ENCODE measurements at regions not wholly inside any gene's neighbourhood (a gene's known extent, or its start where the extent isn't known, plus 50 kb on each side); places are given as distances from the start of the nearest gene placed in this dataset.

- Histone ChIP-seq H2BK120ac (ENCODE audit: low read depth, low read length) (no peak overlapping the region), H3K4ac (ENCODE audit: low read depth in 1 of 2, low read length in 2 of 2) (no peak overlapping the region), H3K27ac (ENCODE audit: low read length, poor library complexity, severe bottlenecking) (no peak overlapping the region), H2AFZ (ENCODE audit: low read depth, low read length) (no peak overlapping the region), H3K4me1 (ENCODE audit: control insufficient read depth, insufficient read depth, low read depth, low read length) (no peaks in the 10 kb centered on the region), H3K27me3 (ENCODE audit: control insufficient read depth in 1 of 2, insufficient read depth in 1 of 2, low read length in 2 of 2) (peaks cover 0 to 5% of the 10 kb centered on the region in 2 experiments), H2AK5ac (ENCODE audit: low read length, severe bottlenecking) (no peak overlapping the region), H3K18ac (ENCODE audit: low read depth in 1 of 2, low read length in 2 of 2) (no peak overlapping the region), H3K4me2 (ENCODE audit: low read length, poor library complexity, severe bottlenecking) (no peak overlapping the region), H3K9ac (ENCODE audit: low read length) (no peak overlapping the region), H4K8ac (ENCODE audit: low read length) (no peak overlapping the region), H2BK5ac (ENCODE audit: low read depth, low read length, poor library complexity, severe bottlenecking) (no peak overlapping the region), H3K79me1 (replicated peaks; ENCODE audit: low read length, poor library complexity, severe bottlenecking) (no peaks in the 10 kb centered on the region), H3K14ac (ENCODE audit: low read length in 2 of 2) (no peak overlapping the region), H2BK12ac (ENCODE audit: low read length in 2 of 2) (no peak overlapping the region), H3K23ac (ENCODE audit: low read length in 2 of 2) (no peak overlapping the region), H4K91ac (ENCODE audit: low read length) (no peak overlapping the region), H3K36me3 (ENCODE audit: control insufficient read depth in 1 of 2, insufficient read depth in 2 of 2, low read depth in 1 of 2, low read length in 2 of 2) (no peaks in the 10 kb centered on the region), H3K9me3 (ENCODE audit: control insufficient read depth, low read length) (no peaks in the 10 kb centered on the region), H2BK15ac (ENCODE audit: low read depth, poor library complexity, severe bottlenecking) (no peak overlapping the region), H3K4me3 (ENCODE audit: insufficient read depth in 1 of 2, low read depth in 1 of 2, low read length in 2 of 2) (no peak overlapping the region)
- 94% methylated on average over 5 of the region's 5 CpGs for WGBS
- DNase-seq = no peak
These were observed 100.9 kb upstream of the IGFBP7 start for GRCh38 chr4:57211131-57211530.

GRCh38 chr4:57206172-57206571 lies 96.0 kb upstream of the IGFBP7 start:
- no peak overlapping the region for H4K8ac ChIP-seq (ENCODE audit: low read length)
- 97% methylated on average over 2 of the region's 2 CpGs for WGBS
- H3K4me1 ChIP-seq (ENCODE audit: control insufficient read depth, insufficient read depth, low read depth, low read length) = no peaks in the 10 kb centered on the region

GRCh38 chr4:57205580-57205979 lies 95.4 kb upstream of the IGFBP7 start:
- H2AK5ac ChIP-seq (ENCODE audit: low read length, severe bottlenecking) = no peak overlapping the region
- WGBS = no CpG with 5 or more reads among the region's 1 CpG

More at GRCh38 chr4:57206172-57206571, 96.0 kb upstream of the IGFBP7 start:
- Histone ChIP-seq H2BK120ac (ENCODE audit: low read depth, low read length) (no peak overlapping the region), H3K9me3 (ENCODE audit: control insufficient read depth, low read length) (no peaks in the 10 kb centered on the region), H3K4me3 (ENCODE audit: insufficient read depth in 1 of 2, low read depth in 1 of 2, low read length in 2 of 2) (no peak overlapping the region), H3K4ac (ENCODE audit: low read depth in 1 of 2, low read length in 2 of 2) (no peak overlapping the region), H2BK5ac (ENCODE audit: low read depth, low read length, poor library complexity, severe bottlenecking) (no peak overlapping the region), H2AK5ac (ENCODE audit: low read length, severe bottlenecking) (no peak overlapping the region), H4K91ac (ENCODE audit: low read length) (no peak overlapping the region), H2BK12ac (ENCODE audit: low read length in 2 of 2) (no peak overlapping the region), H2BK15ac (ENCODE audit: low read depth, poor library complexity, severe bottlenecking) (no peak overlapping the region), H3K36me3 (ENCODE audit: control insufficient read depth in 1 of 2, insufficient read depth in 2 of 2, low read depth in 1 of 2, low read length in 2 of 2) (no peaks in the 10 kb centered on the region), H3K18ac (ENCODE audit: low read depth in 1 of 2, low read length in 2 of 2) (no peak overlapping the region), H3K14ac (ENCODE audit: low read length in 2 of 2) (no peak overlapping the region), H3K27ac (ENCODE audit: low read length, poor library complexity, severe bottlenecking) (no peak overlapping the region), H3K79me1 (replicated peaks; ENCODE audit: low read length, poor library complexity, severe bottlenecking) (no peaks in the 10 kb centered on the region), H3K9ac (ENCODE audit: low read length) (no peak overlapping the region), H2AFZ (ENCODE audit: low read depth, low read length) (no peak overlapping the region), H3K27me3 (ENCODE audit: control insufficient read depth in 1 of 2, insufficient read depth in 1 of 2, low read length in 2 of 2) (peaks cover 0 to 5% of the 10 kb centered on the region in 2 experiments), H3K4me2 (ENCODE audit: low read length, poor library complexity, severe bottlenecking) (no peak overlapping the region), H3K23ac (ENCODE audit: low read length in 2 of 2) (no peak overlapping the region)
- no peak for DNase-seq

GRCh38 chr4:57200799-57201327 lies 90.7 kb upstream of the IGFBP7 start:
- no peaks in the 10 kb centered on the region for H3K4me1 ChIP-seq (ENCODE audit: control insufficient read depth, insufficient read depth, low read depth, low read length)
- H4K91ac ChIP-seq (ENCODE audit: low read length) = no peak overlapping the region
- 57% methylated on average over 7 of the region's 7 CpGs for WGBS
- no peaks in the 10 kb centered on the region for H3K9me3 ChIP-seq (ENCODE audit: control insufficient read depth, low read length)
- no peaks in the 10 kb centered on the region for H3K27me3 ChIP-seq (ENCODE audit: control insufficient read depth in 1 of 2, insufficient read depth in 1 of 2, low read length in 2 of 2)
- H2BK120ac ChIP-seq (ENCODE audit: low read depth, low read length) = no peak overlapping the region
- no peak overlapping the region for H3K4me2 ChIP-seq (ENCODE audit: low read length, poor library complexity, severe bottlenecking)
- H3K79me1 ChIP-seq (replicated peaks; ENCODE audit: low read length, poor library complexity, severe bottlenecking) = no peaks in the 10 kb centered on the region
- no peak overlapping the region for H3K4ac ChIP-seq (ENCODE audit: low read depth in 1 of 2, low read length in 2 of 2)
- no peak overlapping the region for H2BK12ac ChIP-seq (ENCODE audit: low read length in 2 of 2)
- H4K8ac ChIP-seq (ENCODE audit: low read length) = no peak overlapping the region
- H3K27ac ChIP-seq (ENCODE audit: low read length, poor library complexity, severe bottlenecking) = no peak overlapping the region
- no peak overlapping the region for H2BK5ac ChIP-seq (ENCODE audit: low read depth, low read length, poor library complexity, severe bottlenecking)
- no peak overlapping the region for H3K4me3 ChIP-seq (ENCODE audit: insufficient read depth in 1 of 2, low read depth in 1 of 2, low read length in 2 of 2)
- no peaks in the 10 kb centered on the region for H3K36me3 ChIP-seq (ENCODE audit: control insufficient read depth in 1 of 2, insufficient read depth in 2 of 2, low read depth in 1 of 2, low read length in 2 of 2)
- H2AK5ac ChIP-seq (ENCODE audit: low read length, severe bottlenecking) = no peak overlapping the region
- peak overlapping the region; percentile 46 for H2AFZ ChIP-seq (ENCODE audit: low read depth, low read length)
- no peak overlapping the region for H2BK15ac ChIP-seq (ENCODE audit: low read depth, poor library complexity, severe bottlenecking)
- DNase-seq = no peak
- no peak overlapping the region for H3K9ac ChIP-seq (ENCODE audit: low read length)
- H3K23ac ChIP-seq (ENCODE audit: low read length in 2 of 2) = no peak overlapping the region
- no peak overlapping the region for H3K18ac ChIP-seq (ENCODE audit: low read depth in 1 of 2, low read length in 2 of 2)
- no peak overlapping the region for H3K14ac ChIP-seq (ENCODE audit: low read length in 2 of 2)

More at GRCh38 chr4:57205580-57205979, 95.4 kb upstream of the IGFBP7 start:
- H3K9ac ChIP-seq (ENCODE audit: low read length) = no peak overlapping the region
- H3K23ac ChIP-seq (ENCODE audit: low read length in 2 of 2) = no peak overlapping the region
- no peak overlapping the region for H3K4me2 ChIP-seq (ENCODE audit: low read length, poor library complexity, severe bottlenecking)
- H2BK15ac ChIP-seq (ENCODE audit: low read depth, poor library complexity, severe bottlenecking) = no peak overlapping the region
- no peak overlapping the region for H3K4me3 ChIP-seq (ENCODE audit: insufficient read depth in 1 of 2, low read depth in 1 of 2, low read length in 2 of 2)
- H4K8ac ChIP-seq (ENCODE audit: low read length) = no peak overlapping the region
- H3K18ac ChIP-seq (ENCODE audit: low read depth in 1 of 2, low read length in 2 of 2) = no peak overlapping the region
- no peak overlapping the region for H3K4ac ChIP-seq (ENCODE audit: low read depth in 1 of 2, low read length in 2 of 2)
- H3K14ac ChIP-seq (ENCODE audit: low read length in 2 of 2) = no peak overlapping the region
- H2BK120ac ChIP-seq (ENCODE audit: low read depth, low read length) = no peak overlapping the region
- H3K36me3 ChIP-seq (ENCODE audit: control insufficient read depth in 1 of 2, insufficient read depth in 2 of 2, low read depth in 1 of 2, low read length in 2 of 2) = no peaks in the 10 kb centered on the region
- DNase-seq = no peak
- peaks cover 0 to 5% of the 10 kb centered on the region in 2 experiments for H3K27me3 ChIP-seq (ENCODE audit: control insufficient read depth in 1 of 2, insufficient read depth in 1 of 2, low read length in 2 of 2)
- H2BK12ac ChIP-seq (ENCODE audit: low read length in 2 of 2) = no peak overlapping the region
- H4K91ac ChIP-seq (ENCODE audit: low read length) = no peak overlapping the region
- H3K79me1 ChIP-seq (replicated peaks; ENCODE audit: low read length, poor library complexity, severe bottlenecking) = no peaks in the 10 kb centered on the region
- H2AFZ ChIP-seq (ENCODE audit: low read depth, low read length) = no peak overlapping the region
- H2BK5ac ChIP-seq (ENCODE audit: low read depth, low read length, poor library complexity, severe bottlenecking) = no peak overlapping the region
- no peaks in the 10 kb centered on the region for H3K4me1 ChIP-seq (ENCODE audit: control insufficient read depth, insufficient read depth, low read depth, low read length)
- no peaks in the 10 kb centered on the region for H3K9me3 ChIP-seq (ENCODE audit: control insufficient read depth, low read length)
- H3K27ac ChIP-seq (ENCODE audit: low read length, poor library complexity, severe bottlenecking) = no peak overlapping the region

Measured in mesenchymal stem cell (in vitro differentiated cells and primary cell).